ENCODE measurements at regions not wholly inside any gene's neighbourhood (a gene's known extent, or its start where the extent isn't known, plus 50 kb on each side); places are given as distances from the start of the nearest gene placed in this dataset.

- POLR2A ChIA-PET = no interaction called here
Observed at GRCh38 chr4:43918377-43918776, 530.2 kb downstream of the KCTD8 start.

GRCh38 chr4:43932448-43932847 lies 516.2 kb downstream of the KCTD8 start:
- H3K79me2 ChIP-seq (ENCODE audit: control insufficient read depth, insufficient read depth, low read length) = no peaks in the 10 kb centered on the region
- no TSS peak for BruUV-seq (replicated peaks)
- H3K27me3 ChIP-seq (ENCODE audit: control insufficient read depth in 2 of 2, insufficient read depth in 2 of 2, low read length in 2 of 2) = no peaks in the 10 kb centered on the region
- H2AFZ ChIP-seq (ENCODE audit: low read depth, low read length) = no peak overlapping the region
- H4K20me1 ChIP-seq (replicated peaks; ENCODE audit: control insufficient read depth, extremely low read depth, insufficient read depth, low read length) = no peaks in the 10 kb centered on the region
- no peak for TF ChIP-seq GATA2 (IDR thresholded peaks at IDR 0.05; ENCODE audit: insufficient read depth, insufficient read length, low read depth, low read length)
- no peak for TF ChIP-seq POLR2A (IDR thresholded peaks at IDR 0.05; ENCODE audit: low read depth, low read length)
- TF ChIP-seq, protein P1, sequence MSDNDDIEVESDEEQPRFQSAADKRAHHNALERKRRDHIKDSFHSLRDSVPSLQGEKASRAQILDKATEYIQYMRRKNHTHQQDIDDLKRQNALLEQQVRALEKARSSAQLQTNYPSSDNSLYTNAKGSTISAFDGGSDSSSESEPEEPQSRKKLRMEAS (IDR thresholded peaks at IDR 0.05; ENCODE audit: insufficient read depth, insufficient read length) = no peak
- no peak for TF ChIP-seq FOS (IDR thresholded peaks at IDR 0.05; ENCODE audit: borderline replicate concordance, insufficient read depth, low read length)
- no peak for TF ChIP-seq CTCF (IDR thresholded peaks at IDR 0.05; ENCODE audit: extremely low read depth in 1 of 2, insufficient read depth in 1 of 2, low read depth in 1 of 2, low read length in 2 of 2)
- TF ChIP-seq MYC (IDR thresholded peaks at IDR 0.05; ENCODE audit: low read depth, low read length) = no peak
- H3K36me3 ChIP-seq (ENCODE audit: control insufficient read depth in 2 of 2, extremely low read depth in 1 of 2, insufficient read depth in 2 of 2, low read length in 2 of 2) = no peaks in the 10 kb centered on the region
- no peak overlapping the region for H3K27ac ChIP-seq (ENCODE audit: insufficient read depth, low read depth, low read length)
- H3K4me2 ChIP-seq (ENCODE audit: insufficient read depth, low read length) = no peak overlapping the region
- no peak overlapping the region for H3K4me3 ChIP-seq (replicated peaks in 1 of 3; ENCODE audit: insufficient read depth in 1 of 3, low read depth in 1 of 3, low read length in 3 of 3)
- H3K9me1 ChIP-seq (replicated peaks; ENCODE audit: control insufficient read depth, extremely low read depth, insufficient read depth, low read length) = no peaks in the 10 kb centered on the region
- ChIA-PET POLR2A (no interaction called here), CTCF (interaction anchor here (1.1 kb wide), 1 partner anchor 139 kb away, joined by 3 read pairs; no protein-coding TSS in a partner anchor)
- dilution Hi-C loops (cut with MboI; ENCODE audit: extremely low pct_ligation_motif_present, low sequenced_read_pairs) (no loop called here), intact Hi-C loops (cut with micrococcal nuclease) (no loop called here)
- H3K4me1 ChIP-seq (ENCODE audit: control insufficient read depth, extremely low read depth, insufficient read depth, low read length) = no peaks in the 10 kb centered on the region
- H3K9me3 ChIP-seq (replicated peaks; ENCODE audit: control insufficient read depth, insufficient read depth, low read length) = no peaks in the 10 kb centered on the region
- DNase-seq (ENCODE audit: low read depth, low spot score) (no peak), FAIRE-seq (no peak)
- H3K9ac ChIP-seq (replicated peaks; ENCODE audit: extremely low read depth, insufficient read depth, low read length) = no peak overlapping the region

More at GRCh38 chr4:43918377-43918776, 530.2 kb downstream of the KCTD8 start:
- CTCF ChIA-PET = no interaction called here
- dilution Hi-C loops (cut with MboI; ENCODE audit: extremely low pct_ligation_motif_present, low sequenced_read_pairs) = no loop called here
- intact Hi-C loops (cut with micrococcal nuclease) = no loop called here
- Histone ChIP-seq H3K27ac (ENCODE audit: insufficient read depth, low read depth, low read length) (no peak overlapping the region), H3K36me3 (ENCODE audit: control insufficient read depth in 2 of 2, extremely low read depth in 1 of 2, insufficient read depth in 2 of 2, low read length in 2 of 2) (no peaks in the 10 kb centered on the region), H4K20me1 (replicated peaks; ENCODE audit: control insufficient read depth, extremely low read depth, insufficient read depth, low read length) (no peaks in the 10 kb centered on the region), H3K4me3 (replicated peaks in 1 of 3; ENCODE audit: insufficient read depth in 1 of 3, low read depth in 1 of 3, low read length in 3 of 3) (no peak overlapping the region), H3K79me2 (ENCODE audit: control insufficient read depth, insufficient read depth, low read length) (no peaks in the 10 kb centered on the region), H3K4me1 (ENCODE audit: control insufficient read depth, extremely low read depth, insufficient read depth, low read length) (no peaks in the 10 kb centered on the region), H2AFZ (ENCODE audit: low read depth, low read length) (no peak overlapping the region), H3K4me2 (ENCODE audit: insufficient read depth, low read length) (no peak overlapping the region), H3K9me1 (replicated peaks; ENCODE audit: control insufficient read depth, extremely low read depth, insufficient read depth, low read length) (no peaks in the 10 kb centered on the region), H3K27me3 (ENCODE audit: control insufficient read depth in 2 of 2, insufficient read depth in 2 of 2, low read length in 2 of 2) (no peaks in the 10 kb centered on the region), H3K9me3 (replicated peaks; ENCODE audit: control insufficient read depth, insufficient read depth, low read length) (no peaks in the 10 kb centered on the region), H3K9ac (replicated peaks; ENCODE audit: extremely low read depth, insufficient read depth, low read length) (no peak overlapping the region)
- BruUV-seq (replicated peaks) = no TSS peak
- DNase-seq (ENCODE audit: low read depth, low spot score) (no peak), FAIRE-seq (no peak)
- TF ChIP-seq GATA2 (IDR thresholded peaks at IDR 0.05; ENCODE audit: insufficient read depth, insufficient read length, low read depth, low read length) (no peak), JUN (IDR thresholded peaks at IDR 0.05; ENCODE audit: borderline replicate concordance, insufficient read depth, insufficient read length, low read depth) (no peak)
